DND-41 (cell line): ENCODE measurements at regions not wholly inside any gene's neighbourhood (a gene's known extent, or its start where the extent isn't known, plus 50 kb on each side); places are given as distances from the start of the nearest gene placed in this dataset.

Source experiments
- CTCF ChIP-seq: IDR thresholded peaks from 2 replicates; pipeline ENCODE4 v1.5.1; 2012; ENCODE audit warnings: borderline replicate concordance, low read length, moderate library complexity, mild to moderate bottlenecking; ENCODE audit not compliant: poor library complexity, severe bottlenecking; ENCODE audit errors: extremely low read depth
- EZH2 ChIP-seq: IDR thresholded peaks from 3 replicates; pipeline ENCODE4 v1.6.1; 2012; ENCODE audit warnings: borderline replicate concordance, low read depth, mild to moderate bottlenecking, moderate library complexity, low read length, inconsistent platforms; ENCODE audit not compliant: severe bottlenecking

- TF ChIP-seq CTCF (no peak), EZH2 (no peak)
These were observed 273.3 kb downstream of the FZD1 start for GRCh38 chr7:91537260-91538152.
